SU-DHL-6 (cell line): ENCODE measurements at regions not wholly inside any gene's neighbourhood (a gene's known extent, or its start where the extent isn't known, plus 50 kb on each side); places are given as distances from the start of the nearest gene placed in this dataset.

Source experiments
- CTCF ChIP-seq: fragments of 200-600 bp; sonication (generic); IDR thresholded peaks from one replicate; pipeline ENCODE4 v1.5.1; 2017; ENCODE audit warnings: antibody characterized with exemption, mild to moderate bottlenecking, low read length, moderate library complexity; ENCODE audit not compliant: insufficient read depth, poor library complexity, severe bottlenecking
- EZH2phosphoT487 ChIP-seq: fragments of 200-600 bp; sonication (generic), shearing (Covaris generic); conservative IDR thresholded peaks from 2 replicates; pipeline ENCODE4 v1.6.1; 2018; ENCODE audit warnings: mild to moderate bottlenecking, antibody characterized with exemption, low read length, moderate library complexity, mixed read lengths

- TF ChIP-seq EZH2phosphoT487 = no peak
- no peak for TF ChIP-seq CTCF
These were observed 81.4 kb upstream of the KRR1 start for GRCh38 chr12:75592638-75593335.
